HFFc6 (cell line): ENCODE measurements at regions not wholly inside any gene's neighbourhood (a gene's known extent, or its start where the extent isn't known, plus 50 kb on each side); places are given as distances from the start of the nearest gene placed in this dataset.

Source experiments
- DNase-seq: peaks from one replicate; pipeline ENCODE4 v3.0.0-alpha.2; 2018
- H3K27ac Mint-ChIP-seq: 2 replicates; pipeline ENCODE4 v1.8.0; 2020; ENCODE audit warnings: mild to moderate bottlenecking, mixed read lengths
- H3K27me3 Mint-ChIP-seq: 2 replicates; pipeline ENCODE4 v1.8.0; 2021; ENCODE audit warnings: mild to moderate bottlenecking, moderate library complexity, mixed read lengths; ENCODE audit not compliant: insufficient read depth
- H3K36me3 Mint-ChIP-seq: 2 replicates; pipeline ENCODE4 v1.8.0; 2021; ENCODE audit warnings: low read depth, mixed read lengths
- H3K4me1 Mint-ChIP-seq: 2 replicates; pipeline ENCODE4 v1.8.0; 2020; ENCODE audit warnings: low read depth, mixed read lengths
- H3K4me3 Mint-ChIP-seq: 2 replicates; pipeline ENCODE4 v1.8.0; 2020; ENCODE audit warnings: mild to moderate bottlenecking, moderate library complexity, mixed read lengths
- H3K9me3 Mint-ChIP-seq: 2 replicates; pipeline ENCODE4 v1.8.0; 2020; ENCODE audit warnings: mild to moderate bottlenecking, mixed read lengths
- TF ChIP-seq, protein P1 (sequence below): fragments of 200-600 bp; sonication (generic); IDR thresholded peaks from 2 replicates; pipeline ENCODE4 v1.5.0; 2021; ENCODE audit warnings: antibody characterized with exemption, mild to moderate bottlenecking

DNA sequence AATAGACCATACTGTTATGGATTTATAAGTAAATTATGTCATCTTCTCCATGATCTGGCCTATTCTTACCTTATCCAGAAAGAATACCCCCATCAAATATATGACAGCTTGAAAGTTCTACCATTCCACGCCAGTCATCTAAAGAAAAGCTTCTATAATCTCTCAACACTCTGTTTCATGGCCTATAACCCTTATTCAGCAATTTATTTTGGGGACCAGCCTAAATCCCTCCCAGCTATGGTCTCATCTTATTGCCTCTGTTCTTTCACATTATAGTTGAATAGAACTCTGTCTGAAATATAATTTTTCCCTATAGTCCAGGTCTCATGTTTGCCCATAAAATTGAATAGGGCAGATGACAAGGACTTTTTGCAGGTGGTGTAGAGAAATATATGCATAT lies 2387.6 kb upstream of the WWC1 start:
- no peaks in the 10 kb centered on the region for H3K4me1 Mint-ChIP-seq
- no peak overlapping the region for H3K4me3 Mint-ChIP-seq
- no peaks in the 10 kb centered on the region for H3K27me3 Mint-ChIP-seq
- DNase-seq = no peak
- no peaks in the 10 kb centered on the region for H3K36me3 Mint-ChIP-seq
- no peak overlapping the region for H3K27ac Mint-ChIP-seq
- H3K9me3 Mint-ChIP-seq = peaks cover 17% of the 10 kb centered on the region
- TF ChIP-seq, protein P1, sequence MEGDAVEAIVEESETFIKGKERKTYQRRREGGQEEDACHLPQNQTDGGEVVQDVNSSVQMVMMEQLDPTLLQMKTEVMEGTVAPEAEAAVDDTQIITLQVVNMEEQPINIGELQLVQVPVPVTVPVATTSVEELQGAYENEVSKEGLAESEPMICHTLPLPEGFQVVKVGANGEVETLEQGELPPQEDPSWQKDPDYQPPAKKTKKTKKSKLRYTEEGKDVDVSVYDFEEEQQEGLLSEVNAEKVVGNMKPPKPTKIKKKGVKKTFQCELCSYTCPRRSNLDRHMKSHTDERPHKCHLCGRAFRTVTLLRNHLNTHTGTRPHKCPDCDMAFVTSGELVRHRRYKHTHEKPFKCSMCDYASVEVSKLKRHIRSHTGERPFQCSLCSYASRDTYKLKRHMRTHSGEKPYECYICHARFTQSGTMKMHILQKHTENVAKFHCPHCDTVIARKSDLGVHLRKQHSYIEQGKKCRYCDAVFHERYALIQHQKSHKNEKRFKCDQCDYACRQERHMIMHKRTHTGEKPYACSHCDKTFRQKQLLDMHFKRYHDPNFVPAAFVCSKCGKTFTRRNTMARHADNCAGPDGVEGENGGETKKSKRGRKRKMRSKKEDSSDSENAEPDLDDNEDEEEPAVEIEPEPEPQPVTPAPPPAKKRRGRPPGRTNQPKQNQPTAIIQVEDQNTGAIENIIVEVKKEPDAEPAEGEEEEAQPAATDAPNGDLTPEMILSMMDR = no peak

DNA sequence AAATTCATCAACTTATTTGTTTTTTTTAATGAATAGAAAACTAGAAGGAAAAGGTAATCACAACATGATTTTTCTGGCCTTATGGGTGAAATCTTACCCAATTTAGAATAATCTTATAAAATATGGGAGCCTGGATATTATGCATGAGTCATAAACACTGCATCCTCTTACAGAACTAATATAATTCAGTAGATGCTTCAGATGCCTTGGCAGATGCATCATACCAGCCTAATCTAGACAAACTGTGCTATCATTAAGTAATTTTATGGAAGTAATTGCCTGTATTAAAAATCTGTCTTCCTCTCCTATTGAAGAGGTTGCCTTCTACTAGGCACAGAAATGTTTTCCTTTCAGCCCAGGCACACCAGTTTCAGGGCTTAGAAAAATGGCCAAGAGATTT lies 2384.6 kb upstream of the WWC1 start:
- no peaks in the 10 kb centered on the region for H3K27me3 Mint-ChIP-seq
- no peak overlapping the region for H3K4me3 Mint-ChIP-seq
- no peak for DNase-seq
- H3K4me1 Mint-ChIP-seq = no peaks in the 10 kb centered on the region
- TF ChIP-seq, protein P1 = no peak
- H3K9me3 Mint-ChIP-seq = peaks cover 25% of the 10 kb centered on the region
- no peak overlapping the region for H3K27ac Mint-ChIP-seq
- H3K36me3 Mint-ChIP-seq = no peaks in the 10 kb centered on the region; the same call in 1 of the 2 replicates

DNA sequence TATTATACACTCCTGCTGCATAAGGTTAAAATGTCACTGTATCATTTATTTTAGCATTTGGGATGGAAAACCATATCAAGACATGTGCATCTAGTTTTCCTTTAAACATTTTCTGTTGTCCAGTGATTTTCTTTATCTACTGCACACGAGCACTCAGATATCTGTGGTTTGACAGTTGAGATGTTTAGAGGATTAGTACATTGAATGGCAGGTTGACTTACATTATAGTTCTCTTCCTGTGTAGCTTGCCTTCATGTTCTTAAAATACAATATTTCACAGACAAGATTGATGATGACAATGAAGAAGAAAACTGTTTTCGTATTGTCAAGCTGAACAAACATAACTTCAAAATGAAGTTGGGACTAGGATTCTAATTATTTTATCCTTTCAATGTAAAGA lies 2378.4 kb upstream of the WWC1 start:
- no peaks in the 10 kb centered on the region; the same call in 1 of the 2 replicates for H3K27me3 Mint-ChIP-seq
- H3K4me1 Mint-ChIP-seq = no peaks in the 10 kb centered on the region
- no peak overlapping the region for H3K4me3 Mint-ChIP-seq
- peaks cover 30% of the 10 kb centered on the region for H3K9me3 Mint-ChIP-seq
- H3K36me3 Mint-ChIP-seq = no peaks in the 10 kb centered on the region; the same call in 1 of the 2 replicates
- TF ChIP-seq, protein P1 = no peak
- no peak overlapping the region for H3K27ac Mint-ChIP-seq
- DNase-seq = no peak

DNA sequence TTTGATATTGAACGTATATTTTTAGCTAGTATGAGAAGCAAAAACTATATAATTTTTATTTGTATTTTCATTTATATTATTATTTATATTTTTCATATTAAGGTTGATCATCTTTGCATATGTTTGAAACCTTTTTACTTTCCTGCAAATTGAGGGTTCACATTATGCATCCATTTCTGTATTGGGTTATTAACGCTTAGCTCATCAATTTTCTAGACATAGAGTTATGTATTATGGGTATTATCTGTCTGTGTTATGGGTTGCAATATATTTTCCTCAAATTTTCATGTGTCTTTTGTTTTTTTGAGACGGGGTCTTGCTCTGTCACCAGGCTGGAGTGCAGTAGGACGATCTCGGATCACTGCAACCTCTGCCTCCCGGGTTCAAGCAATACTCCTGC lies 2377.0 kb upstream of the WWC1 start:
- Mint-ChIP-seq H3K27ac (no peak overlapping the region), H3K27me3 (no peaks in the 10 kb centered on the region; the same call in 1 of the 2 replicates), H3K4me3 (no peak overlapping the region), H3K36me3 (no peaks in the 10 kb centered on the region; the same call in 1 of the 2 replicates), H3K9me3 (peaks cover 25% of the 10 kb centered on the region), H3K4me1 (no peaks in the 10 kb centered on the region)
- TF ChIP-seq, protein P1 = no peak
- no peak for DNase-seq

DNA sequence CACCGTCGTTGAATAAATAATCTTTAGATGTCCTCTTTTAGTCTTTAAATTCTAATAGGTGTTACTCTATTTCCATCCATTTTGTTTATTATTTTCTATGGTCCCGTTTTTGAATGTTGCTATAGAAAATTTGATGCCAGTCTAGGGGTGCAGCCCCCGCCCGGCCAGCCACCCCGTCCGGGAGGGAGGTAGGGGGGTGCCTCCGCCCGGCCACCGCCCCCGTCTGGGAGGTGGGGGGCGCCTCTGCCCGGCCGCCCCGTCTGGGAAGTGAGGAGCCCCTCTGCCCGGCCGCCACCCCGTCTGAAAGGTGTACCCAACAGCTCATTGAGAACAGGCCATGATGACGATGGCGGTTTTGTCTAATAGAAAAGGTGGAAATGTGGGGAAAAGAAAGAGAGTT lies 2372.2 kb upstream of the WWC1 start:
- Mint-ChIP-seq H3K4me3 (no peak overlapping the region), H3K36me3 (no peaks in the 10 kb centered on the region; the same call in 1 of the 2 replicates), H3K4me1 (no peaks in the 10 kb centered on the region), H3K27ac (no peak overlapping the region), H3K27me3 (no peaks in the 10 kb centered on the region), H3K9me3 (peaks cover 30% of the 10 kb centered on the region)
- TF ChIP-seq, protein P1 = no peak
- DNase-seq = no peak

DNA sequence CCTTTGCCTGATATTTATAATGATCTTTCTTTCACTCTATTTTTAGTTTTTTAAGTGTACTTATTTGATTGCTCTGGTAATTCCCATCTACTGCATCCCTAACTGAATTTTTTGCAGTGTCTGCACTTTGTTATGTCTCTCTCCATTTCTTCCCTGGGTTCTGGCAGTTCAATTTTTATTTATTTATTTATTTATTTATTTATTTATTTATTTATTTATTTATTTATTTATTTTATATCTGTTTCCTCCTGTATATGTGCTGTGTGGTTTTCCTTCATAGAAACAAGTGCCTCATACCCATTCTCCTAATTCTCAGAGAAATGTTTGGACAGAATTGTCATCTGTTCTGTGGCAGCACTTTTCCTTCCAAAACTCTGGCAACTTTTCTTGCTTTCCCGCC lies 2370.8 kb upstream of the WWC1 start:
- Mint-ChIP-seq H3K27ac (no peak overlapping the region), H3K27me3 (no peaks in the 10 kb centered on the region), H3K9me3 (peaks cover 30% of the 10 kb centered on the region), H3K36me3 (no peaks in the 10 kb centered on the region; the same call in 1 of the 2 replicates), H3K4me3 (no peak overlapping the region), H3K4me1 (no peaks in the 10 kb centered on the region)
- no peak for DNase-seq
- TF ChIP-seq, protein P1 = no peak
